Loucy (cell line): ENCODE measurements at regions not wholly inside any gene's neighbourhood (a gene's known extent, or its start where the extent isn't known, plus 50 kb on each side); places are given as distances from the start of the nearest gene placed in this dataset.

Experiments
- H2AFZ ChIP-seq: fragments of 200-600 bp; sonication (generic); 2 replicates; pipeline ENCODE4 v1.6.0; 2016; ENCODE audit warnings: antibody characterized with exemption, mild to moderate bottlenecking, low read length, moderate library complexity
- H3F3A ChIP-seq: fragments of 200-600 bp; 2 replicates; pipeline ENCODE4 v1.6.0; 2016; ENCODE audit warnings: antibody characterized with exemption, low read depth, mild to moderate bottlenecking
- H3K27me3 ChIP-seq: fragments of 200-600 bp; sonication (generic); 2 replicates; pipeline ENCODE4 v1.6.1; 2014; ENCODE audit warnings: low read length, mild to moderate bottlenecking; ENCODE audit not compliant: insufficient read depth, poor library complexity, severe bottlenecking
- H3K36me3 ChIP-seq: fragments of 200-600 bp; sonication (generic); 2 replicates; pipeline ENCODE4 v1.6.1; 2016; ENCODE audit warnings: low read length; ENCODE audit not compliant: insufficient read depth
- H3K4me1 ChIP-seq: fragments of 200-600 bp; sonication (generic); 2 replicates; pipeline ENCODE4 v1.5.1; 2014; ENCODE audit warnings: low read length, mild to moderate bottlenecking; ENCODE audit not compliant: insufficient read depth, poor library complexity, severe bottlenecking
- H3K4me2 ChIP-seq: fragments of 200-600 bp; sonication (generic); 2 replicates; pipeline ENCODE4 v1.6.0; 2014; ENCODE audit warnings: antibody characterized with exemption, low read length, low read depth, mild to moderate bottlenecking; ENCODE audit not compliant: poor library complexity, severe bottlenecking
- H3K4me3 ChIP-seq: fragments of 200-600 bp; sonication (generic); 2 replicates; pipeline ENCODE4 v1.5.1; 2014; ENCODE audit warnings: low read length, mild to moderate bottlenecking, mixed read lengths; ENCODE audit not compliant: poor library complexity, severe bottlenecking
- H3K79me2 ChIP-seq: fragments of 200-600 bp; sonication (generic); 2 replicates; pipeline ENCODE4 v1.6.1; 2014; ENCODE audit warnings: low read length; ENCODE audit not compliant: insufficient read depth
- H3K9ac ChIP-seq: fragments of 200-600 bp; sonication (generic); 2 replicates; pipeline ENCODE4 v1.6.0; 2014; ENCODE audit warnings: mild to moderate bottlenecking, low read depth, low read length, moderate library complexity; ENCODE audit not compliant: poor library complexity, severe bottlenecking
- H3K9me2 ChIP-seq: fragments of 200-600 bp; sonication (generic); replicated peaks from 2 replicates; pipeline ENCODE4 v1.6.1; 2016; ENCODE audit warnings: low read depth, low read length, mixed read lengths
- H3K9me3 ChIP-seq: fragments of 200-600 bp; sonication (generic); 2 replicates; pipeline ENCODE4 v1.6.1; 2014; ENCODE audit warnings: mild to moderate bottlenecking, antibody characterized with exemption, low read length, low read depth; ENCODE audit not compliant: insufficient read depth
- H4K20me1 ChIP-seq: fragments of 200-600 bp; sonication (generic); 2 replicates; pipeline ENCODE4 v1.6.0; 2014; ENCODE audit warnings: antibody characterized with exemption, low read length, mild to moderate bottlenecking; ENCODE audit not compliant: insufficient read depth, poor library complexity, severe bottlenecking
- CTCF ChIP-seq: fragments of 200-600 bp; sonication (generic); conservative IDR thresholded peaks from 2 replicates; pipeline ENCODE4 v1.5.1; 2014; ENCODE audit warnings: mild to moderate bottlenecking, antibody characterized with exemption, low read length
- EZH2phosphoT487 ChIP-seq: fragments of 200-600 bp; IDR thresholded peaks from 2 replicates; pipeline ENCODE4 v1.6.1; 2018; ENCODE audit warnings: antibody characterized with exemption, mild to moderate bottlenecking, moderate library complexity, borderline replicate concordance

GRCh38 chr13:33683376-33683775 is 134.6 kb upstream of the RFC3 start:
- no peaks in the 10 kb centered on the region for H3F3A ChIP-seq
- H3K9me3 ChIP-seq: no peaks in the 10 kb centered on the region; the same call in 1 of the 2 replicates
- TF ChIP-seq EZH2phosphoT487 (no peak), CTCF (no peak)
- H3K79me2 ChIP-seq: no peaks in the 10 kb centered on the region
- no peaks in the 10 kb centered on the region for H3K27me3 ChIP-seq
- no peaks in the 10 kb centered on the region for H3K9me2 ChIP-seq
- no peaks in the 10 kb centered on the region for H3K4me1 ChIP-seq
- H3K36me3 ChIP-seq: no peaks in the 10 kb centered on the region
- no peak overlapping the region for H2AFZ ChIP-seq
- no peak overlapping the region for H3K4me2 ChIP-seq
- H3K9ac ChIP-seq: no peak overlapping the region
- no peak overlapping the region for H3K4me3 ChIP-seq
- H4K20me1 ChIP-seq: no peaks in the 10 kb centered on the region

GRCh38 chr13:33684874-33685273 is 133.1 kb upstream of the RFC3 start:
- Histone ChIP-seq H2AFZ (no peak overlapping the region), H3K9ac (no peak overlapping the region), H3K4me1 (no peaks in the 10 kb centered on the region), H3K36me3 (no peaks in the 10 kb centered on the region), H3K79me2 (no peaks in the 10 kb centered on the region), H3K9me3 (no peaks in the 10 kb centered on the region; the same call in 1 of the 2 replicates), H3F3A (no peaks in the 10 kb centered on the region), H3K9me2 (no peaks in the 10 kb centered on the region), H3K27me3 (no peaks in the 10 kb centered on the region), H3K4me3 (no peak overlapping the region), H3K4me2 (no peak overlapping the region), H4K20me1 (no peaks in the 10 kb centered on the region)
- TF ChIP-seq EZH2phosphoT487 (no peak), CTCF (no peak)

- Histone ChIP-seq H3K9me2 (no peaks in the 10 kb centered on the region), H3K79me2 (no peaks in the 10 kb centered on the region), H3K9me3 (no peaks in the 10 kb centered on the region; the same call in 1 of the 2 replicates), H3K9ac (no peak overlapping the region), H3K27me3 (no peaks in the 10 kb centered on the region), H3K4me2 (no peak overlapping the region), H3K4me1 (no peaks in the 10 kb centered on the region), H2AFZ (no peak overlapping the region), H4K20me1 (no peaks in the 10 kb centered on the region), H3K4me3 (no peak overlapping the region), H3F3A (no peaks in the 10 kb centered on the region), H3K36me3 (no peaks in the 10 kb centered on the region)
- TF ChIP-seq CTCF: no peak
- TF ChIP-seq EZH2phosphoT487: no peak
Observed at GRCh38 chr13:33686772-33687480, 131.0 kb upstream of the RFC3 start.
